ENCODE measurements at regions not wholly inside any gene's neighbourhood (a gene's known extent, or its start where the extent isn't known, plus 50 kb on each side); places are given as distances from the start of the nearest gene placed in this dataset.

DNA sequence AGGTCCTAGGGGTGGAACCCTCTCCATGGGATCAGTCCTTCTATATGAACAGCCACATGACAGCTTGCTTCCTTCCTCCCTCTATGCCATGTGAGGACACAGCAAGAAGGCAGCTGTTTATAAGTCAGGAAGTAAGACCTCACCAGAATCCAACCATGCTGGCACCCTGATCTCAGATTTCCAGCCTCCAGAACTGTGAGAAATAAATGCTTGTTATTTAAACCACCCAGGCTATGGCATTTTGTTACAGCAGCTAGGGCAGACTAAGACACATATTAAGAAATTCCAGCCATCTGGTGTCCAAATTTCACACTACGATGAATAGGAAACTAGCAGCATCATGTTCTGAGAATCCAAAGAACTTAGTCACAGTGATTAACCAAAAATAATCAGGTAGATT is 140.1 kb downstream of the ZFAND4 start:
- DNase-seq (no peak), ATAC-seq (replicated peaks in 1 of 4) (no peak)
- Mint-ChIP-seq H3K27me3 (no peaks in the 10 kb centered on the region), H3K4me3 (no peak overlapping the region), H3K27ac (no peak overlapping the region), H3K36me3 (peaks cover 58% of the 10 kb centered on the region), H3K4me1 (peaks cover 40 to 48% (median 42%) of the 10 kb centered on the region in 3 donors), H3K9me3 (no peaks in the 10 kb centered on the region)
- peaks cover 0 to 13% of the 10 kb centered on the region in 2 donors for H3K36me3 ChIP-seq (ENCODE audit: control insufficient read depth in 2 of 2, extremely low read depth in 1 of 2, insufficient read depth in 1 of 2, low read length in 1 of 2)
- H3K27ac ChIP-seq (ENCODE audit: low read length), result no peak overlapping the region
- POLR2A ChIA-PET, result no interaction called here
- no peaks in the 10 kb centered on the region for H3K4me1 ChIP-seq (ENCODE audit: control insufficient read depth in 1 of 2, extremely low read depth in 1 of 2, insufficient read depth in 2 of 2, low read length in 2 of 2)
- no CpG with 5 or more reads among the region's 1 CpG for WGBS (ENCODE audit: insufficient coverage)
- H3K27me3 ChIP-seq (replicated peaks in 1 of 2; ENCODE audit: control insufficient read depth in 2 of 2, extremely low read depth in 1 of 2, insufficient read depth in 2 of 2, low read length in 1 of 2), result no peaks in the 10 kb centered on the region
- no peaks in the 10 kb centered on the region for H3K9me3 ChIP-seq
- no peak overlapping the region for H3K4me3 ChIP-seq (ENCODE audit: control insufficient read depth in 1 of 2, extremely low read depth in 1 of 2, low read length in 1 of 2)
- CTCF ChIA-PET, result interaction anchor here in 1 of 2 donors (0.6 kb wide), 1 partner anchor 1844 kb away, joined by 3 read pairs; no protein-coding TSS in a partner anchor

DNA sequence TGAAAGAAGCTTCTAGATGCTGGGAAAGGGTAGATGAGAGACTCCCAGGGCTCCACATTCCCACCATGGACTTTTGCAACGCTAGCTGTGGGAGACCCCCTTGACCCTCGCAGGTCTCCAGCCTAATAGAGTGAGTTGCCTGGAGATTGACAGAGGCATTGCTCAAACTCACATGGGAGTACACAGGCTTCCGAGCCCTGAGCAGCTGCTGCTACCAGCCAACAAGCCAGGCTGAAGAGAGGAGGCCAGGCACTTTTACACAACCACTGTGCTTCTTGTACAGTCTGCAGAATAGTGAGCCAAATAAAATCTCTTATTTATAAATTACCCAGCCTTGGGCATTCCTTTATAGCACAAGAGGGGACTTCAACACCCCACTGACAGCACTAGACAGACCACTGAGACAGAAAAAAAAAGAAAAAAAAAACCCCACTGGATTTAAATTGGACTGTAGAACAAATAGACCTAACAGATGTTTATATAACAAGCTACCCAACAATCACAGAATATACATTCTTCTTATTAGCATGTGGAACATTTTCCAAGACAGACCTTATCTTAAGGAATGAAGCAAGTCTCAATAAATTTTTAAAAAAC is 146.2 kb downstream of the ZFAND4 start:
- Mint-ChIP-seq H3K27me3 (no peaks in the 10 kb centered on the region), H3K9me3 (no peaks in the 10 kb centered on the region), H3K27ac (no peak overlapping the region), H3K4me1 (peaks cover 35 to 41% (median 38%) of the 10 kb centered on the region in 3 donors), H3K4me3 (no peak overlapping the region), H3K36me3 (peaks cover 52% of the 10 kb centered on the region)
- Histone ChIP-seq H3K9me3 (no peaks in the 10 kb centered on the region), H3K27me3 (replicated peaks in 1 of 2; ENCODE audit: control insufficient read depth in 2 of 2, extremely low read depth in 1 of 2, insufficient read depth in 2 of 2, low read length in 1 of 2) (no peaks in the 10 kb centered on the region), H3K4me1 (ENCODE audit: control insufficient read depth in 1 of 2, extremely low read depth in 1 of 2, insufficient read depth in 2 of 2, low read length in 2 of 2) (no peaks in the 10 kb centered on the region), H3K4me3 (ENCODE audit: control insufficient read depth in 1 of 2, extremely low read depth in 1 of 2, low read length in 1 of 2) (no peak overlapping the region), H3K27ac (ENCODE audit: low read length) (no peak overlapping the region), H3K36me3 (ENCODE audit: control insufficient read depth in 2 of 2, extremely low read depth in 1 of 2, insufficient read depth in 1 of 2, low read length in 1 of 2) (peaks cover 0 to 6% of the 10 kb centered on the region in 2 donors)
- ChIA-PET POLR2A (no interaction called here), CTCF (no interaction called here)
- 100% methylated on average over 3 of the region's 3 CpGs for WGBS (ENCODE audit: insufficient coverage)
- no peak for ATAC-seq (replicated peaks in 1 of 4)
- DNase-seq, result no peak

DNA sequence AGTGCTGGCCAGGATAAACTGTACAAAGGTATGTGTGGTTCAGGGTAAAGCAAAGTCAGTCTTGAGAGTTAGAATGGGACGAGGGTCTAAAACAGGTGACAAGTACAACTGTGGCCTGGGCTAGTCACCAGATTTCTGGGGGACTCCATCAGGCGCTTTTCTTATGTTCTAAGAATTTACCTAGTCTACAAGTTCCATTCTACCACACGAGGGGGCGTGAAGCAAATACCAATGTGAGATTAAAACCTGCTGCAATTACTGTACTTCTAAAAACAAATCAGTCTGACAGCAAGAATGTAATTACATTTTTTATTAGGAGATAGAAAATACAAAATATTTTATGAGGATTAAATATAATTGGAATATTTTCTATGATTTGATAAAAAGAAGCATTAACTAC is 146.5 kb downstream of the ALOX5 start:
- no peak for DNase-seq
- no peak overlapping the region for H3K27ac Mint-ChIP-seq
- Histone ChIP-seq H3K4me1 (ENCODE audit: control insufficient read depth in 1 of 2, extremely low read depth in 1 of 2, insufficient read depth in 2 of 2, low read length in 2 of 2) (no peaks in the 10 kb centered on the region), H3K9me3 (no peaks in the 10 kb centered on the region), H3K36me3 (ENCODE audit: control insufficient read depth in 2 of 2, extremely low read depth in 1 of 2, insufficient read depth in 1 of 2, low read length in 1 of 2) (no peaks in the 10 kb centered on the region), H3K4me3 (ENCODE audit: control insufficient read depth in 1 of 2, extremely low read depth in 1 of 2, low read length in 1 of 2) (no peak overlapping the region), H3K27me3 (replicated peaks in 1 of 2; ENCODE audit: control insufficient read depth in 2 of 2, extremely low read depth in 1 of 2, insufficient read depth in 2 of 2, low read length in 1 of 2) (no peaks in the 10 kb centered on the region), H3K27ac (ENCODE audit: low read length) (no peak overlapping the region)
- H3K27me3 Mint-ChIP-seq, result no peaks in the 10 kb centered on the region
- H3K4me3 Mint-ChIP-seq, result no peak overlapping the region
- ChIA-PET POLR2A (no interaction called here), CTCF (interaction anchor here in 1 of 2 donors (0.5 kb wide), 1 partner anchor 181 kb away, joined by 3 read pairs; no protein-coding TSS in a partner anchor)
- peaks cover 34% of the 10 kb centered on the region for H3K36me3 Mint-ChIP-seq
- no peaks in the 10 kb centered on the region for H3K9me3 Mint-ChIP-seq
- peaks cover 32 to 35% (median 33%) of the 10 kb centered on the region in 3 donors for H3K4me1 Mint-ChIP-seq
- ATAC-seq (replicated peaks in 1 of 4), result no peak
- WGBS (ENCODE audit: insufficient coverage), result no CpG with 5 or more reads among the region's 4 CpGs

DNA sequence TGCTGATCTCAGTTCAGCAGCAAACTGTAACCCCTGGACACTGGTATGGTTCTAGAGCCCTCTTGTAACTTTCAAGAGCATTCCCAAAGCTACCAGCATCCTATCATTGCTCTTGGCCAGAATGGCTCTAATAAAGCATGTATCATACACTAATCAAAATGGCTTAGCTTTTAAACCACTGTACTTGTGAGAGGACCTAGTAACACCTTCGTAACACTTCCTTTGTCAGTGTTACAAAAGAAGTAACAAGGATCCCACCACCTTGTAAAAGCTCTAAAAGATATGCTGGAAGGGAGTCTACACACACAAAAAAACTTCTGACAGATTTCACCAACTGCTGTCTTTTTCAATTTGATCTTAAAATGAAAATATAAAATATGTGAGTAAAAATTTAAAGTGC is 144.7 kb downstream of the ALOX5 start:
- WGBS (ENCODE audit: insufficient coverage), result no CpG with 5 or more reads among the region's 1 CpG

DNA sequence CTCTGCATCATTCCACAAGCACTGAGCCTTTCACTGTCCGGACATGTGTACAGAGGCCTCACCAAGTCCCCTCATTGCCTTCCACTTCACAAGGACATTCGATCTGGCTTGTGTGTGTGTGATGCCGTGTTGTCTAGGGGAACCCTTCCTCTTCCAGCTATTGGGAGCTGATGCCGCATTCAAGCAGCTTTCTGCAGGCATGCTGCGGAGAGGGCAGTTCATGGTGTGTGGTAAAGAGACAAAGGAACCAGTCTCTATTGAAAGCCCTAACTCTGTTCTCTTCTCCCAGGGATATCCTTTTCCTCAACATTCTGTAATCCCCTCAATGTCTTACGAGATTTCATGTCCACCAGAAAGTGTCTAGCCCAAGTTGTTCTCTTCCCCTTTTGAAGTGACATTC is 141.6 kb downstream of the ALOX5 start:
- Mint-ChIP-seq H3K9me3 (no peaks in the 10 kb centered on the region), H3K27me3 (no peaks in the 10 kb centered on the region), H3K4me3 (no peak overlapping the region), H3K27ac (no peak overlapping the region), H3K4me1 (peaks cover 32 to 44% (median 39%) of the 10 kb centered on the region in 3 donors), H3K36me3 (peaks cover 30% of the 10 kb centered on the region)
- Histone ChIP-seq H3K36me3 (ENCODE audit: control insufficient read depth in 2 of 2, extremely low read depth in 1 of 2, insufficient read depth in 1 of 2, low read length in 1 of 2) (no peaks in the 10 kb centered on the region), H3K9me3 (no peaks in the 10 kb centered on the region), H3K4me3 (ENCODE audit: control insufficient read depth in 1 of 2, extremely low read depth in 1 of 2, low read length in 1 of 2) (no peak overlapping the region), H3K27ac (ENCODE audit: low read length) (no peak overlapping the region), H3K27me3 (replicated peaks in 1 of 2; ENCODE audit: control insufficient read depth in 2 of 2, extremely low read depth in 1 of 2, insufficient read depth in 2 of 2, low read length in 1 of 2) (no peaks in the 10 kb centered on the region), H3K4me1 (ENCODE audit: control insufficient read depth in 1 of 2, extremely low read depth in 1 of 2, insufficient read depth in 2 of 2, low read length in 2 of 2) (no peaks in the 10 kb centered on the region)
- DNase-seq (no peak), ATAC-seq (replicated peaks in 1 of 4) (no peak)
- ChIA-PET POLR2A (no interaction called here), CTCF (no interaction called here)
- whole genome bisulfite sequencing (ENCODE audit: insufficient coverage), result no CpG with 5 or more reads among the region's 6 CpGs

More for the DNA sequence above, 144.7 kb downstream of the ALOX5 start:
- Mint-ChIP-seq H3K4me1 (peaks cover 37 to 46% (median 46%) of the 10 kb centered on the region in 3 donors), H3K9me3 (no peaks in the 10 kb centered on the region), H3K4me3 (no peak overlapping the region), H3K27me3 (no peaks in the 10 kb centered on the region), H3K36me3 (peaks cover 34% of the 10 kb centered on the region), H3K27ac (no peak overlapping the region)
- ChIA-PET POLR2A (no interaction called here), CTCF (interaction anchor here (0.5 to 0.7 kb wide), 2 partner anchors 56 to 63 kb away, joined by 3 to 4 read pairs; no protein-coding TSS in a partner anchor)
- Histone ChIP-seq H3K27ac (ENCODE audit: low read length) (no peak overlapping the region), H3K4me1 (ENCODE audit: control insufficient read depth in 1 of 2, extremely low read depth in 1 of 2, insufficient read depth in 2 of 2, low read length in 2 of 2) (no peaks in the 10 kb centered on the region), H3K36me3 (ENCODE audit: control insufficient read depth in 2 of 2, extremely low read depth in 1 of 2, insufficient read depth in 1 of 2, low read length in 1 of 2) (no peaks in the 10 kb centered on the region), H3K27me3 (replicated peaks in 1 of 2; ENCODE audit: control insufficient read depth in 2 of 2, extremely low read depth in 1 of 2, insufficient read depth in 2 of 2, low read length in 1 of 2) (no peaks in the 10 kb centered on the region), H3K9me3 (no peaks in the 10 kb centered on the region), H3K4me3 (ENCODE audit: control insufficient read depth in 1 of 2, extremely low read depth in 1 of 2, low read length in 1 of 2) (no peak overlapping the region)
- no peak for ATAC-seq (replicated peaks in 1 of 4)
- no peak for DNase-seq

DNA sequence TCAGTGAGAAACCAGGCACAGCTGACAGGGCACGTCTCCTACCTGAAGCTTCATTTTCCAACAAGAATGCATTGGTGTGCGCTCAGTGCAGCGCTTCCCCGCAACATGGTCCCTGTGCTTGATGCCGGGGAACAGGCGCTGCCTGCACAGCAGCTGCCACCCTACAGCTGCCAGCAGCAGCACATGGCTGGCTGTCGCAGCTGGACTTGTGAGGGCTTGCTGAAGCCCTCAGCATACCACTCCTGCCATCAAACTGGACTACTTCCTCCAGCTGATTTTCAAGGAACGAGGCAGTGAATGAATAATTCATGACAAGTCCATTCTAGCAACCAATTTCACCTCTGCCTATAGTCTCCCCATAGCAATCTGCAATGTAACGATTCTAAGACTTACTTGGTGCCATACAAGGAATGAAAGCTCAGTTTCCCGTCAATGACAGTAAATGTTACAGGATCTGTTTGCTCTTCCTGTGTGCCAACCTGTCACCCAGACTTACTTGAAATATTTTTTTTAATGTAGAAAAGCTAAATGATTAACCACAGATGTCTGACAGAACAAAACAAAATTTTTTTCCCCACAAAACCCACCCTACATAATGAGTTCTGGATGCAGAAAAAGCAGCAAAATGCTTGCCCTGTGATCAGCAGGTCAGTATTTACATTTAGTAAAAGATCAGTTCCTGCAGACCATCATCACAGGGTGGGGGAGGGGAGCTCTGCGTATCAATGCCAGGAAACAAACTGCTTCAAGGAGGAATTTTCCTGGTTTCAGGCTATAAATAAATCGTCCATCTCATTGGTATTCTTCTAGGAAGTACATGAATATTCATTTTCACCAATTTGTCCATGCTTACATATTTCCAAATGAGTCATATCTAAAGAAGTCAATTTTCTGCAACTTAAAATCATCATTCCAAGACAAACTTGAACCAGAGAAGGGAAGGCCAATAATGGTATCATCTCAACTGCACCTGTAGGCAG is 140.6 kb downstream of the ALOX5 start:
- no peaks in the 10 kb centered on the region for H3K27me3 Mint-ChIP-seq
- H3K9me3 Mint-ChIP-seq, result no peaks in the 10 kb centered on the region
- peaks cover 36 to 49% (median 39%) of the 10 kb centered on the region in 3 donors for H3K4me1 Mint-ChIP-seq
- peaks cover 25% of the 10 kb centered on the region for H3K36me3 Mint-ChIP-seq
- H3K36me3 ChIP-seq (ENCODE audit: control insufficient read depth in 2 of 2, extremely low read depth in 1 of 2, insufficient read depth in 1 of 2, low read length in 1 of 2), result no peaks in the 10 kb centered on the region
- H3K4me3 Mint-ChIP-seq, result no peak overlapping the region
- POLR2A ChIA-PET, result interaction anchor here in 1 of 2 donors (0.6 kb wide), 1 partner anchor 80 kb away, joined by 4 read pairs; no protein-coding TSS in a partner anchor
- DNase-seq (no peak), ATAC-seq (replicated peaks in 1 of 4) (no peak)
- no peak overlapping the region for H3K27ac Mint-ChIP-seq
- no peak overlapping the region for H3K27ac ChIP-seq (ENCODE audit: low read length)
- H3K4me1 ChIP-seq (ENCODE audit: control insufficient read depth in 1 of 2, extremely low read depth in 1 of 2, insufficient read depth in 2 of 2, low read length in 2 of 2), result no peaks in the 10 kb centered on the region
- no peak overlapping the region for H3K4me3 ChIP-seq (ENCODE audit: control insufficient read depth in 1 of 2, extremely low read depth in 1 of 2, low read length in 1 of 2)
- H3K9me3 ChIP-seq, result no peaks in the 10 kb centered on the region
- H3K27me3 ChIP-seq (replicated peaks in 1 of 2; ENCODE audit: control insufficient read depth in 2 of 2, extremely low read depth in 1 of 2, insufficient read depth in 2 of 2, low read length in 1 of 2), result no peaks in the 10 kb centered on the region
- CTCF ChIA-PET, result interaction anchor here in 1 of 2 donors (0.9 kb wide), 1 partner anchor 10 kb away, joined by 3 read pairs; no protein-coding TSS in a partner anchor
- WGBS (ENCODE audit: insufficient coverage), result 93% methylated on average over 9 of the region's 12 CpGs
